ENCODE measurements at regions not wholly inside any gene's neighbourhood (a gene's known extent, or its start where the extent isn't known, plus 50 kb on each side); places are given as distances from the start of the nearest gene placed in this dataset.

- POLR2A ChIA-PET, result no interaction called here
- DNase-seq (ENCODE audit: extremely low spot score), result no peak
- TF ChIP-seq, protein P1, sequence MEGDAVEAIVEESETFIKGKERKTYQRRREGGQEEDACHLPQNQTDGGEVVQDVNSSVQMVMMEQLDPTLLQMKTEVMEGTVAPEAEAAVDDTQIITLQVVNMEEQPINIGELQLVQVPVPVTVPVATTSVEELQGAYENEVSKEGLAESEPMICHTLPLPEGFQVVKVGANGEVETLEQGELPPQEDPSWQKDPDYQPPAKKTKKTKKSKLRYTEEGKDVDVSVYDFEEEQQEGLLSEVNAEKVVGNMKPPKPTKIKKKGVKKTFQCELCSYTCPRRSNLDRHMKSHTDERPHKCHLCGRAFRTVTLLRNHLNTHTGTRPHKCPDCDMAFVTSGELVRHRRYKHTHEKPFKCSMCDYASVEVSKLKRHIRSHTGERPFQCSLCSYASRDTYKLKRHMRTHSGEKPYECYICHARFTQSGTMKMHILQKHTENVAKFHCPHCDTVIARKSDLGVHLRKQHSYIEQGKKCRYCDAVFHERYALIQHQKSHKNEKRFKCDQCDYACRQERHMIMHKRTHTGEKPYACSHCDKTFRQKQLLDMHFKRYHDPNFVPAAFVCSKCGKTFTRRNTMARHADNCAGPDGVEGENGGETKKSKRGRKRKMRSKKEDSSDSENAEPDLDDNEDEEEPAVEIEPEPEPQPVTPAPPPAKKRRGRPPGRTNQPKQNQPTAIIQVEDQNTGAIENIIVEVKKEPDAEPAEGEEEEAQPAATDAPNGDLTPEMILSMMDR (IDR thresholded peaks at IDR 0.05; ENCODE audit: control extremely low read depth, extremely low read depth, low read depth, missing control alignments), result no peak
- CTCF ChIA-PET, result interaction anchor here (2.2 kb wide), 1 partner anchor 14 kb away, joined by 6 read pairs; no protein-coding TSS in a partner anchor
These were observed 748.4 kb upstream of the GRM7 start for GRCh38 chr3:6112546-6112945.

DNA sequence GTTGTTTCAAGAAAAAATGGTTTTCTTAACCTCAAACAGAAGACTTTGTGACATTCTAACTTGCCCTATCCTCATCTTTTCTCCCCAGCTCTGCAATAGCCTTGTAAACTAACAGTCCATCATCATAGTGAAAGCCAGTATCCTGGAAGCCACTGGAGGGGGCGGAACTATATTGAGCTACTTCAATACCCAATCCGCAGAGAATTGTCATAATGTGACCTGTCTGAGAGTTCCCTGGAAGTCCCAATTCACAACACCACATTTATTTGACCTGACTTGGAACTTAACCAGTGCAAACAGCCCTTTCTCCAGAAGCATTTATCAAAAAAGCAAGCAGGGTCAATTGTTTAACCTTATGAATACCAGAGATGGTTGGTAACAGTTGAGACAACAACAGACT, 747.6 kb upstream of the GRM7 start:
- DNase-seq (ENCODE audit: extremely low spot score), result no peak
- TF ChIP-seq, protein P1 (IDR thresholded peaks at IDR 0.05; ENCODE audit: control extremely low read depth, extremely low read depth, low read depth, missing control alignments), result no peak
- ChIA-PET POLR2A (no interaction called here), CTCF (interaction anchor here (1.3 to 2.2 kb wide), 2 partner anchors 8 to 15 kb away, joined by 3 to 6 read pairs; no protein-coding TSS in a partner anchor)

GRCh38 chr3:6119367-6119766, 741.5 kb upstream of the GRM7 start:
- DNase-seq (ENCODE audit: extremely low spot score), result no peak
- ChIA-PET CTCF (interaction anchor here (1.0 to 1.5 kb wide), 2 partner anchors 10 to 29 kb away, joined by 3 to 5 read pairs; no protein-coding TSS in a partner anchor), POLR2A (no interaction called here)
- TF ChIP-seq, protein P1 (IDR thresholded peaks at IDR 0.05; ENCODE audit: control extremely low read depth, extremely low read depth, low read depth, missing control alignments), result no peak

GRCh38 chr3:6120786-6121185, 740.1 kb upstream of the GRM7 start:
- ChIA-PET CTCF (interaction anchor here (1.4 kb wide), 1 partner anchor 18 kb away, joined by 3 read pairs; no protein-coding TSS in a partner anchor), POLR2A (no interaction called here)
- TF ChIP-seq, protein P1 (IDR thresholded peaks at IDR 0.05; ENCODE audit: control extremely low read depth, extremely low read depth, low read depth, missing control alignments), result no peak
- no peak for DNase-seq (ENCODE audit: extremely low spot score)

DNA sequence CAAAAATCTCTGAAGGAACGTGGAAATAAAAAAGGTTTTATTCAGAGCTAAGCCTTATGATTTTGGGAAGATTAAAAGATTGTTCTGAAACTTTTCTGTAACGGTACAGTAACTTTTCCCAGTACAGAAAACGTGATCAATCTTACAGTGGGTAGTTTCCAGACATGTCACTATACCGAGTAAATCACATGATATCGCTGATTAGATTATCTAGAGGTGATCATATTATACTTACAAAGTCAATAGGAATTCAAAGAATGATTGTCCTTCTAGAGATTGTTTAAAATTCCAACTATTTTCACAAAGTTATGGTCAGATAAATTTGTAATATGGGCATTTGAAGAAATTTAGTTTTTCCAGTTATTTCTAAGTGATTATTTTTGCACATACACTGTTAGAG, 736.0 kb upstream of the GRM7 start:
- DNase-seq (ENCODE audit: extremely low spot score), result no peak
- POLR2A ChIA-PET, result no interaction called here
- CTCF ChIA-PET, result no interaction called here
- TF ChIP-seq, protein P1 (IDR thresholded peaks at IDR 0.05; ENCODE audit: control extremely low read depth, extremely low read depth, low read depth, missing control alignments), result no peak

- TF ChIP-seq, protein P1 (IDR thresholded peaks at IDR 0.05; ENCODE audit: control extremely low read depth, extremely low read depth, low read depth, missing control alignments), result no peak
- CTCF ChIA-PET, result no interaction called here
- no peak for DNase-seq (ENCODE audit: extremely low spot score)
- POLR2A ChIA-PET, result no interaction called here
These were observed 735.4 kb upstream of the GRM7 start for GRCh38 chr3:6125520-6125919.
